Suprapubic skin (tissue), 4 donors: ENCODE measurements at regions not wholly inside any gene's neighbourhood (a gene's known extent, or its start where the extent isn't known, plus 50 kb on each side); places are given as distances from the start of the nearest gene placed in this dataset.

Source experiments
- CTCF ChIP-seq, 2 donors: fragments of 200-600 bp in 1 of 2; fragments of 450-650 bp in 1 of 2; sonication (generic) in 1 of 2; IDR thresholded peaks; one replicate each; pipeline ENCODE4 v1.5.1; 2016 to 2019; ENCODE audit warnings: antibody characterized with exemption in 2 of 2, mild to moderate bottlenecking in 1 of 2, moderate library complexity in 1 of 2
- EP300 ChIP-seq: sonication (generic); formaldehyde crosslinking; IDR thresholded peaks from one replicate; pipeline ENCODE4 v1.6.1; 2017; ENCODE audit warnings: antibody characterized with exemption
- POLR2A ChIP-seq, 2 donors: fragments of 450-650 bp; IDR thresholded peaks; one replicate each; pipeline ENCODE4 v1.6.1; 2017; ENCODE audit warnings: antibody characterized with exemption in 2 of 2, mild to moderate bottlenecking in 2 of 2, moderate library complexity in 2 of 2
- POLR2AphosphoS5 ChIP-seq, 3 donors: sonication (generic); formaldehyde crosslinking; IDR thresholded peaks; one replicate each; pipeline ENCODE4 v1.6.1; 2017; ENCODE audit warnings: antibody characterized with exemption in 3 of 3

DNA sequence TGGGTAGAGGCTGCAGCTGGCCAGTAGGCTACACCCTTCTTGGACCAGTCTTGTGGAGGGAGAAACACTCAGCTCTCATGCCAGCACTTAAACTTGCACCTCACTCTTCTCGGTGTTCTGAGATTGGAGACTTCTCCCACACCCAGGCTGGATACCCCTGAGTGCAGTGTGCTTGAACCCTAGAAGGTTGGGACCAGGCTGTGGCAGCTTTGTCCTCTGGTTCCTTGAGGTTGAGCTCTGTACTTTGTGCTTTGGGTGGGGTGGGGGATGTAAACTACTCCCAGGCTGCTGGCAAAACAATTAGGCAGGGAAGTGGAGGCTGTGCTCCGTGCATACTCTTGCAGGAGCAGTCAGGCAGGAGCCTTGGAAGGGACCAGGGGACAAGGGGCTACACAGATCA is 143.6 kb upstream of the GNPDA2 start:
- TF ChIP-seq CTCF (IDR thresholded peaks at IDR 0.05) (no peak), POLR2AphosphoS5 (IDR thresholded peaks at IDR 0.05) (no peak), POLR2A (IDR thresholded peaks at IDR 0.05) (no peak), EP300 (no peak)
